SHP77 (cell line): ENCODE measurements at regions not wholly inside any gene's neighbourhood (a gene's known extent, or its start where the extent isn't known, plus 50 kb on each side); places are given as distances from the start of the nearest gene placed in this dataset.
"Not testable (repeated sequence)": the region's sequence is repeated elsewhere in the genome, so short reads cannot be mapped to it uniquely, and the experiment has no call there.

Source experiments
- DNase-seq, 2 experiments: peaks; one replicate each; lab custom pipeline; 2025; lab: John Stamatoyannopoulos, UW

DNA sequence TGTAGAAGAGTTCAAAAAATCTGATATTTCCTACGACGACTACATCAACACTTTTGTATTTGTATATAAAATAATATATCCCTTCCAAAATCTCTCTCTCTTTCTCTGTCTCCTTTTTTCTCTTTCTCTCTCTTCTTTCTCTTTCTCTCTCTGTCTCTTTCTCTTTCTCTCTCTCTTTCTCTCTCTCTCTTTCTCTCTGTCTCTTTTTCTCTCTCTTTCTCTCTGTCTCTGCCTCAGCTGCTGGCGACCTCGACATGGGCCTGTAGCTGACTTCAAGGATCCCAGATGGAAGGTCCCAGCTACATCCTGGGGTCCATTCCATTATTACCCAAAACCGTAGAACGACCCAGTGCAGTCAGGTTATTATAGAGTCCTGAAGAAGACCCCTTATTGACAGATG is 90.0 kb downstream of the CD24 start:
- DNase-seq = no peak

DNA sequence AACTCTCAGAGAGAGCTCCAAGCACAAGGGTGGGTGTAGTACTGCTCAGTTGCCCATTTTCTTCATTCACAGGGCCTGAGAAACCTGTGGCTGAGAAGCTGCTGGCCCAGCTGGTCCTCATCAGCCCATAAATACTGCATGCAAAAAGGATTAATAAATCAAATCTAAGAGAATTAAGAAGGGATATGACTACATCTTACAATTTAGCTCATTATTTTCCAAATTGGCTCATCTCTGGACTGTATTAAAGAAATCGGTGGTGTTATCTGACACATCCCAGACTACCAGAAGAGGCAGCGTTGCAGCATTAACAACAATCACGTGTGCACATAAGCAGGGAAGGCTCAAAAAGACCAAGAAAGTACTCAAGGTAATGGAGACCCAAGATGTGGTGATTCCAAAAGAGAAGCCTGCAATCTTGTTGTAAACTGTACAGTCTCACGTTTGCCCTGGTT is 90.7 kb downstream of the CD24 start:
- DNase-seq = peak; percentile 25 to 32

DNA sequence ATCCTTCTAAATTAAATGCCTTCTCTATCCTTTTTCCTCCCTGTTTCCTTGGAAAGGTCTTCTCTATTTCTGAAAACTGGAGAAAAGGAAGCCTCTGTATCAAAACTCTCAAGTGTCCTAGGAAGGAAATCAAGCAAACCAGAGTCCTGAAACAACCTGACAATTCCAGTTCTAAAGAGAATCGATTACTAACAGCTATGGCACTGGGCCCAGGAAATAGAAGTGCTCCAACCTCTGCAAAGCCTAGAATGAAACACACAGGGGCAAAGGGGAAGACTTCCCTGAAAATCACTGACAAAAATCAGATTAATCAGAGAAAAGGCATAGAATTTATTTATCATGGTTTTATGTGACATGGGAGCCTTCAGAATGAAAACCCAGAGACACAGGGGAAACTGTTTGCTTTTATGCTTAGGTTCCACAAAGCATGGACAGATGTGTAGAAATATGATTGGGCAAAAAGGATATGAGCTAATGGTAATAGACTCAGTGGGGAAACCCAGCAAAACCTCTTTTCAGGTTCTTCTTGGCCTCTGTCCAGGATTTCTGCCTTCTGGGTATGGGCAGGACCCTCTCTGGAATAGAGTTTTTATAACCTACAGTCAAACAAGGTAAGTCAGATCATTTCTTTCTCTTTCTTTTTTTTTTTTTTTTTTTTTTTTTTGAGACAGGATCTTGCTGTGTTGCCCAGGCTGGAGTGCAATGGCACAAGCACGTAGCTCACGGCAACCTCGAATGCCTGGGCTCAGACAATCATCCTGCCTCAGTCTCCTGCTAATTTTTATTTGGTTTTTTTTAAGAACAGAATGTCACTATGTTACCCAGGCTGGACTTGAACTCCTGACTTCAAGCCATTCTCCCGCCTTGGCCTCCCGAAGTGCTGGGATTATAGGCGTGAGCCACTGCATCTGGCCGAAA is 91.7 kb downstream of the CD24 start:
- no peak for DNase-seq

DNA sequence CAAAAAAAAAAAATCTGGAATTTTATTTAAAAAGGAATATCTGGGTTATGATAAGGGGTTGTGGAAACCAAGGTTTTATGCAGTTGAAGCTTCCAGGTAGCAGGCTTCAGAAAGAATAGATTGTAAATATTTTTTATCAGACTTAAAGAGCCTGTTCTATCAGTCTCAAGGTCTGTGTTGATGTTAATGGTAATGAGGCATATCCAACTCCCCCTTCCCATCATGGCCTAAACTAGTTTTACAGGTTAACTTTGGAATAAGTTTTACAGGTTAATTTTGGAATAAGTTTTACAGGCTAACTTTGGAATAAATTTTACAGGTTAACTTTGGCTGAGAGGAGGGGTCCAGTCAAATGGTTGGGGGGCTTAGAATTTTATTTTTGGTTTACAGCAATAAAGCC is 92.4 kb downstream of the CD24 start:
- no peak for DNase-seq

DNA sequence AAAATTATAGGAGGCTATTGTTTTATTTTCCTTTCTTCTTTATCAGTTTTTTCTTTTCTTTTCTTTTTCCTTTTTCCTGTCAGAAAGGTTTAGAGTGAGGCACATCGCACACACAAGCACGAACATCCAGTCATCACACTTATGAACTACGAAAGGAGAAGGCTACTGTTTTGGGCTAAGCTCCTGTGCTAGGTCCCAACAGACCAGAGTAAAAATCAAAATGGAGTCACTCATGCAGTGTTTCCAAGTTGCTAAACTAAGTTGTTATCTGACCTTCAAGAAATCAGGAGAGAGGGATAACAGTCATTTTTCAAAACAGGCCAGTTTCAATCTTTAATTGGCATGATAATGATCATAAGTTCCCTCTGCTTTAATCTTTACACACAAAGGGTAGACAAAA is 93.6 kb downstream of the CD24 start:
- no peak for DNase-seq

DNA sequence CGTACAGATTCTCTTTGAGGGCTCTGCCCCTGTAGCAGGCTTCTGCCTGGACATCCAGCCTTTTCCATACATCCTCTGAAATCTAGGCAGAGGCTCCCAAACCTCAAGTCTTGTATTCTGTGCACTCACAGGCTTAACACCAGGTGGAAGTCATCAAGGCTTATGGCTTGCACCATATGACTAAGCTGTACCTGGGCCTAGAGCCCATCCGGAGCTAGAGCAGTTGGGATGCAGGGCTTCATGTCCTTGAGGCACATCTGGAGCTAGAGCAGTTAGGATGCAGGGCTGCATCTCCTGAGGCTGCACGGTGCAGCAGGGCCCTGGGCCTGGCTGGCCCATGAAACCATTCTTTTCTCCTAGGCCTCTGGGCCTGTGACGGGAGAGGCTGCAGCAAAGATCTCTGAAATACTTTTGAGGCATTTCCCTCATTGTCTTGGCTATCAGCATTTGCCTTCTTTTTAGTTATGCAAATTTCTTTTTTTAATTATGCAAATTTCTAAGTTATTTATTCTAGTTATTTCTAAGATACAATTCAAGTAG is 98.7 kb downstream of the CD24 start:
- no peak for DNase-seq

DNA sequence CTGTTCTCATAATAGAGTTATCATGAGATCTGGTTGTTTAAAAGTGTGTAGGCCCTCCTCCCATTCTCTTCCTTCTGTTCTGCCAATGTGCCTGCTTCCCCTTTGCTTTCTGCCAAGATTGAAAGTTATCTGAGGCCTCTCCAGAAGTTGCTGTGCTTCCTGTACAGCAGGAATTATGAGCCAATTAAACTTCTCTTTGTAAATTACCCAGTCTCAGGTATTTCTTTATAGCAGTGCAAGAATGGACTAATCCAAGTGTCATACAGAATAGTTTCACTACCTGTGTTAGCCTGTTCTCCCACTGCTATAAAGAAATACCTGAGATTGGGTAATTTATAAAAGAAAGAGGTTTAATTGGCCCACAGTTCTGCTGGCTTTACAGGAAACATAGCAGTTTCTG is 100.0 kb downstream of the CD24 start:
- no peak for DNase-seq

DNA sequence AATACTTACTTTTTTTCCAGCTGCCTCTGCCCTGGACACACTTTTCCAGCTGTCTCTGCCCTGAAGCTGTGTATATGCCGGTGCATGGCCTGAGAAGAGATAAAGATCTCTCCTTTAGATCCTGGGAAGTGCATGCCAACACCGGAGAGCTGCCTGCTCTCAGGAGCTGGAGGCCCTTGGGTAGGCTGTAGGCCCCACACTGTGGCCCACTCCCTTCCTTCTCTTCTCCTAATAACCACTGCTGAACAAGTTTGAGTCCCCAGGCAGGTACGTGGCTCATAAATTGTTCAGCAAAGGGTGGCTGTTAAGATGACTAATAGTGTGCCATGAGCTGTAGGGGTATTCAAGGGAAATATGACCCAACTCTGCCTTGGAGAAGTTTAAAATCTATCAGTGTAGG is 102.5 kb downstream of the CD24 start:
- no peak for DNase-seq

DNA sequence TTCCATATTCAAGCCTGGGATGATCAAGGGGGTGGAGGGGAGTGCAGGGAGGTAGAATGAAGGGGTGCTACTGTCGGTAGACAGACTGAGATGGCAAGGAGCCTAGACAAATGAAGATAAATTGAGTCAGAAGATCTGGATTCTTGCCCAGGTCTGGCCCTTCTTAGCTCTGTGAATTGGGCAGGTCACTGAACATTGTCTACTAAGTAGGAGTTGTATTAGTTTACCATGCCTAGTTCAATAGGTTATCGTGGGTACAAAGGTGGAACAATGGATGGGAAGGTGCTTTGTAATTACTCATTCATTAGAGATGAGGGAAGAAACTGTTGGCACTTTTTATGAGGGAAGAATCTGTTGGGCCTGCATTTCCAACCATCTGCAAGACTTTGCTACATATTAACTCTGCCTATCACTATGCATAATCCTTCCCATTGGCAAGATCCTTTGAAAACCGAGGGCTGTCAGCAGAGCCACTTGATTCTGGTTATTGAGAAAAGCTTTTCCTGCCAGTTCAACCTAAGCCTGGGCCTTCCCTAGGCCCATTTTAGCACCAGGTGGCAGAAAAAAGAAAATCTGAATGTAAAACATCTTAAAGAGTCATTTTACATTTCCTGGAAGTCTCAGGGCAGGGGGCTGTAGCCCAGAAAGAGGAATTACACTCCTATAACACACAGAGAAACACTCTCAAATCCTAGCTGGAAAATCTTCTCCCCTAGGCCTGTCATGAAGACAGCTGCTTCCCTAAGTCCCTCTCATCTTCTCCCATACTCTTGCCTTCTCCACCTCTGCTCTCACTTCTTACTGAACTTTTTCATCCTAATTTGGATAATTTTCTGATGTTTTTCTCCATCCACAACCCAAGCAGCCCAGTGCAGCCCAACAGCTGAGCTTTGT is 103.5 kb downstream of the CD24 start:
- no peak for DNase-seq

DNA sequence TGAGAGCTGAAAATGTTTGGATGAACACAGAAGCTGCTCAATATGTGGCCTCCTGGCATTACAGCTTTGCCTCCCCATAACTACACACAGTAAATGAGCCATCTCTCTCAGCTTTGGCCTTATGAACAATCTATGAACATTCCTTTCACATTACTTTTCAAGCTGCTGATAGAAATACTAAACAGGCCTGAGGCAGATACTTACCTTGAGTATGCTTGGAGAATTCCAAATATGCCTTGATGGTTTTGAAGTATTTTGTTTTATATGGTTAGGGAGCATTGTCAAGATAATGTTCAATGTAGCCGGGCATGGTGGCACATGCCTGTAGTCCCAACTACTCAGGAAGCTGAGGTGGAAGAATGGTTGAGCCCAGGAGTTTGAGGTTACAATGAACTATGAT is 104.5 kb downstream of the CD24 start:
- no peak for DNase-seq

DNA sequence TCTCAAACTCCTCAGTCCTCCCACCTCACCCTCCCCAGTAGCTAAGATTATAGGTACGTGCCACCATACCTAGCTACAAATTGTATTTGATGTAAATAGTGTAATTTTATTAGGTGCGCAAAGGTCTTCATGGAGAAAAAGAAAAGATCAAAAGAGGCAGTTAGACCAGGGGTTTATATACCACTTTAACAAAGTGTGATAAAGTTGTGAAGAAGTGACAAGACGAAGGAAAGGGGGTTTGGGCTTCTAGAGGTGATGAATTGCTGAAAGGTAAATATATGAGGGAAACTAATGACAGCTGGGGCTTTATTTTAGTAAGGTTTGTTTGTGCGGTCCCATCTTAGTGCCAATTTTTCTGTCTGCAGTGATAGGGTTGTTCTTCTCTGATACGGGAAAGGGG is 105.3 kb downstream of the CD24 start:
- no peak for DNase-seq

DNA sequence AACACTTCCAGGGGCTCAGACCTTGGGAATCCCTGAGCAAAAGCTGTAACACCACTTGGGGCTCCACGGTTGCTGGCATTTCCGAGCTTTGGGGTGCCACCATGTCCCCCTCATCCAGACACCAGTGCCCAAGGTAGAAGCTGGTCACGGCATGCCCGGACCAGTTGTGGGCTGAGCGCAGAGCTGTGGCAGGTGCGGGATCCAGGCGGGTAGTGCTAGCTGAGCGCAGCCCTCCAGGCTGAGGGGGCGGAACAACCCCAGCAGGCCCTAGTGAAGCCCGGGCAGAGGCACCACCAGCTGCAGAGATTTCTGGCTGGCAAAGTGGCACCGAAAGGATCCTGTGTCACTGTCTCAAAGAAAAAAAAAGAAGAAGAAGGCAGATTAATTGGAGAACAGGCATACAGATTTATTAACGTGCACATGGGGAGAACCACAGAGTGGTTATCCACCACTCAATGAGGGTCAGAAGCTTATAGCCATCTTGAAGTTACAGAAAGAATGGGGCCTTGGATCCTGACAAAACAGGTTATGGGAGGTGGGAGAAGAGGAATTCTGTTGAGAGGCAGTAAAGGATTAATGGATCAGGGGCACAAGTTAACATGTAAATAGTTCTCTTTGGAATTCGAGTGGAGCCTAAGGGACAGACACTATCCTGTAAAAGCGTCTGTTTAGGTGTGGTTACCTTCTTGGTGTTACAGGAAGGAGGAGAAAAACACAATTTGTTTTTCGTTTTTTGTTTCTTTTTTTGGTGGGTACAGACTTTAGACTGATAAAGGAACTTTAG is 107.5 kb downstream of the CD24 start:
- no peak for DNase-seq

DNA sequence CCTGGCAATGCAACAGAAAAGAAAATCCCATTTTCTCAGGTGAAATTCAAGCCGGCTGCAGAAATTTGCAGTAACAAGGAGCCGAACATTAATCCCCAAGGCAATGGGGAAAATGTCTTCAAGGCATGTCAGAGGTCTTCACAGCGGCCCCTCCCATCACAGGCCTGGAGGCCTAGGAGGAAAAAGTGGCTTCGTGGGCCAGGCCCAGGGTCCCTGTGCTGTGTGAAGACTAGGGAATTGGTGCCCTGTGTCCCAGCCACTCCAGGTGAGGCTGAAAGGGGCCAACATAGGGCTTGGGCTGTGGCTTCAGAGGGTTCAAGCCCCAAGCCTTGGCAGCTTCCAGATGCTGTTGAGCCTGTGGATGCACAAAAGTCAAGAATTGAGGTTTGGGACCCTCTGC is 111.7 kb downstream of the CD24 start:
- no peak for DNase-seq

DNA sequence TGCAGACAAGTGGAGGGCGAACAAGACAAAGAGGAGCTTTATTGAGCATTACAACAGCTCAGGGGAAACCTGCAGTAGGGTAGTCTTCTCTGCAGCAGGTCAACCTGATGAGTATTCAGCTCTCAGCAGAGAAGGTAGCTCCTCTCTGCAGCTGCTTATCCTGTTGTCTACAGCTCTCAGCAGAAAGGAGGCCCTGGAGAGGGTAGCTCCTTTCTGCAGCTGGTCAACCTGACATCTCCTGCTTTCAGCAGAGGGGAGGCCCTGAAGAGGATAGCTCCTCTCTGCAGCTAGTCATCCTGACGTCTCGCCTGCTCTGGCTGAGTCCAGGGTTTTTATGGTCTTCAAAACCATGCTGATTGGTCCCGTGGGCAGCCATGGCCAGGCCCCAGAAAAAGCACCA is 113.6 kb downstream of the CD24 start:
- no peak for DNase-seq

DNA sequence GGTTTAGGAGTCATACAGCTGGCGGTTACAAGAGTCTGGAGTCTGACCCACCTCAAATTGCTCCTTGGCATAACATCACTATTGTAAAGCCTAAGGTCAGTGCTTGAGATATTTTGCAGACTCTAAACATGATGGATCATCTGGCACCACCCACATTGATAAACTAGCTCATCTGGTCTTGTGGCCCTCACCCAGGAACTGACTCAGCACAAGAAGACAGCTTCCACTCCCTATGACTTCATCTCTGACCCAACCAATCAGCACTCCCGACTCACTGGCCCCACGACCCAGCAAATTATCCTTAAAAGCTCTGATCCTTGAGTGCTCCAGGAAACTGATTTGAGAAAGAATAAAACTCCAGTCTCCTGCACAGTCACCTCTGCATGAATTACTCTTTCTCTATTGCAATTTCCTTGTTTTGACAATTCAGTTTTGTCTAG is 115.9 kb downstream of the CD24 start:
- DNase-seq = no peak

DNA sequence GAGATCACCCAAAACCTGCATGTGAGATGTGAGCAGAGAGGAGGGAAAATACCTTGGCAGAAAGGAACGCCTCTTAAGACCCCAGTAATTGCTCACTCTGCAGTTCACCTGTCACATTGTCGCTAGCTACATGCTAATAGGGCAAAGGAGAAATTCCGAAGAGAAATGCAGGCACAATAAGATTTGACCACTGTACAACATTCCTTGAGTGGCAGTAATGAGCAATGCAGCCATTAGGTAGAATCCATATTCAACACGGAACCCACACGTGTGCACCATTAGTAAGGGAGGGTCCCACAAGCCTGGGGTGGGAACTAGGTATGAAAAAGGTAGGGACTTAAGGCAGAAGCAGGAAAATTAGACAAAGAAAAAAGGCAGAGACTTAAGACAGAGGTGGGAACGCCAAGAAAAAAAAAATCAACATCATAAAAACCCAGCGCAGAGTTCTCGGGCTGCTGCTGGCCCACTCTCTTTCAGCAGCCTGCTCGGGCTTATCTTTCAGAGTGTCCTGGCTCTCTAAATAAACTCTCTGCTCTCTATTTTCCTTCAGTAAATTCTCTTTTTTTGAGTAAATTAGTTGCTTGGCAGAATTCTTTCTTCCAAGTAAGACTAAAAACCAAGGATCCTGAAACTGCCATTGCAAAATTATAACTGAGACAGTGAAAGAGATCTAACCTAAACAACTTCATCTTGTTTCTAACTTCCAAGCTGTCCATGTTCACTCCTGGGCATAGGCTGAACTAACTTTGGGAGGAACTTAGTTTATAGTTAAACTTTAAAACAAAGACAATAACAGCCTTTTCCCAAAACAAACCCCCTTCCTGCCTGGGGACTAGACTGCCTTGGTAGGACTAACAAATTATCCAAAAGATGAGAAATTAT is 116.5 kb downstream of the CD24 start:
- DNase-seq = no peak

DNA sequence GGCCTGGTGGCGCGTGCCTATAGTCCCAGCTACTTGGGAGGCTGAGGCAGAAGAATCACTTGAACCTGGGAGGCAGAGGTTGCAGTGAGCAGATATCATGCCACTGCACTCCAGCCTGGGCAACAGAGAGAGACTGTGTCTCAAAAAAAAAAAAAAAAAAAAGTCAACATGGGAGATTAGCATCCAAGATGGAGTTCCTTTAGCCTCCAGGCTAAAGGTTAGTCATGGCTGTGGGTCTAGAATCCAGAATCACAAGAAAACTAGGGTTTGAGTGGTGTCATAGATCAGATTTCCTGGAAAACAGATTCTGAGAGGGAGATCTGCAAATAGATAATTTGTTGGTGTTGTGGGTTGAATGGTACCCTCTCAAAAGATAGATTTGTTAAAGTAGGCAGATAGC is 117.2 kb downstream of the CD24 start:
- not testable (repeated sequence) for DNase-seq

DNA sequence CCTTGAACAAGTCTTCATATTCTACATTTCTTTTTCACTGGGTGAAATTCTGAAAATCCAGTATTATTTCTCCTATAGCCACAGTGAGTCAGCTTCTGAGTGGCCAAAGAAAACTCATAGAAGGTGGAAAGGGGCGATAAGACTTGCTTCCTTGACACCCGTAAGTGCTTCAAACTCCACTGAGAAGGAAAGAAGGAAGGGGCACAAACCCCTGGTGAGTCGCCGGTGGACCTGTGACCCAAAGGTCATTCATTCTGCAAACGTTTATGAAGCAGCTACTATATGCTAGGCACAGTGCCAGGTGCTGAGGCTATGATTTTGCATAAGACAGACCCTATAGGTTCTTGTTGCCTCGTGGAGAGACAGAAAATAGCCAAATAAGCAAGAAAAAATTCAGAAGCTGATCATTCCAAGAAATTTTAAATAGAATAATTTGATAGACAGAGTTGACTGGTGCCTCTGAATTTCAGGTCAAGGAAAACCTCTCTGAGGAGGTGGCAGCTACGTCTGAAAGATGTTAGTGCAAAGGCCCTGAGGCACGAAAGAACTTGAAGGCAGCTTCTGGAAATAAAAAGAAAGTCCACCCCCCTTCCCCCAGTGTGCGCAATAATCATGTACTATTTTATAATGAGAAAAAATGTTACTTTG is 118.2 kb downstream of the CD24 start:
- DNase-seq = no peak

DNA sequence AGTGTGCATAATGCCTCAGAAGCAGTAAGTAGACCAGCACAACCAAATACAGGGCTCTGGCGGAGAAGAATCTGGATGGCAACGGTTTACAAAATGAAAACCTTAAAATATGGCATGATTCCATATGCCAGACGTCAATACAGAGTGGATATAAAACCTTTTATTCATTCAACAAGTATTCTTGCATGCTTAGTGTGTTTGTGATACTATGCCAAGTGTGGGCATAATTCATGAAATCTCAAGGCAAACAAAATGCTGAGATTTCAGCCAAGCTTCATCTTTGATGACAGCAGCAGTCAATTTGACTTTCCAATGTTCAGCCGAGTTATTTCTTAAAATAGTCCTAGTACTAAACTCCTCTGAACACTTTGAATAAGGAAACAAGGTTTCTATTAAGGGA is 119.4 kb downstream of the CD24 start:
- no peak for DNase-seq

DNA sequence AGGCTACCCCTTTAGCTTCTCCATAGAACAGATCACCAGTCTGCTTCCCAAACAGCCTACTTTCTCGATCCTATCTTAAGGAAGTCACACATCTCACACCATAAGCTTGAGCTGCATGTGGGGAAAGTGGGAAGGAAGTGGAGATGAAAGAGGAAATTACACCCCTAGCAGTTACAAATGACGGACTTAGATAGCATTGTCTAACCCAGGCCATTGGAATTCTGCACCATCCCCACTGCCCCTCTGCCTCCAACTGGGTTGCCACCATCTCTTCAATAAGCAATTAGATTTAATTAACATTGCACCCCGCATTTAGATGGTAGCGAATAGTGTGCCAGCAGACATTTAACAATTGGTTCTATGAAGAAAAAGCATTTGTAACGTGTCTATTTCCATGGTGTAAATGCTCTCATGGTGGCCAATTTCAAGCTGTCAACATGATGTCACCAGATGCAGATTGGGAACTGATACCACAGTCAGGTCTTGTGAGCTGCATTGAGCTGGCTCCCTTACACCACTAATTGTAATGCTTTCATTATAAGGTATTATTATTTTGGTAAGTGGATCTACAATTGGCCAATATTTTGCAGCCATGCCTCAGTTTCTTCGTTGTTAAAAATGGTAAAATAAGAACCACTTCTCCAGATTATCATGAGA is 124.7 kb downstream of the CD24 start:
- no peak for DNase-seq
